ENCODE measurements at regions not wholly inside any gene's neighbourhood (a gene's known extent, or its start where the extent isn't known, plus 50 kb on each side); places are given as distances from the start of the nearest gene placed in this dataset.

- no peak for DNase-seq
Observed at GRCh38 chr16:49022351-49022963, 259.2 kb downstream of the CBLN1 start.

DNA sequence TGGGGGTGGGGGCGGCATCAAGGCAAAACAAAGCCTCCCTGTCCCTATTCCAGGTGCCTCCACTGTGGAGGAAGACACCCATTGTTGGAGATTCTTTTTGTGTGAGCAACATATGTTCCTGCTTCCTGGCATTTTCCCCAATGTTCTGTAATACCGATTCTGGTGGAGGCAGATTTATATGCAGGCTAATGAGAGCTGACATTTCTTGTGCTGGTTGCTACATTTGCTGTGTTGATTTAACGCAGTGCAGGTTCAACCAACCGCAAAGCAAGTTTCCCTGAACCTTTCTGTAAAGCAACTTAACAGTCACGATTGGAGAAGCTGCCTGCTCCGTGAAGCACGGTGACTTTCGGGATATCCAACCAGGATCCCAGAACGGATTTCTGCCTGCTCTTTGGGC lies 260.5 kb downstream of the CBLN1 start:
- DNase-seq = no peak

GRCh38 chr16:49020436-49020835 lies 261.2 kb downstream of the CBLN1 start:
- DNase-seq = no peak

DNA sequence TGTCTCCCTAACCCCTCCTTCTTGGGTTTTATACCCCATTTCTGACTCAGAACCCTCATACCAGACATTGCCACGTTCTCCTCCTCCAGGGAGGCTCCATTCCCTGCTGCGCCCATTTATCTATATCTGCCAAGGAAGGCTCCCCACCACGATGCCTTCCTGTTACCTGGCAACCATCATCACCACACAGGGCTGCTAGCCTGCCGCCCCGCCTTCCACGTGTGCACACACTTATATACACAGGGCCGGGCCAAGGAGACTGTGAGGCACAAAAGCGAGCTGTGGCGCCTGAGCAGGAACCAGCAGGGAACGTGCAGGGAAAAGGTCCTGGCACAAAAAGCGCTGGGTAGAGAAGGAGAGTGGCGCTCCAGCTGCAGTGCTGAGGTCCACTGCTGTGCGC lies 261.8 kb downstream of the CBLN1 start:
- DNase-seq = no peak

GRCh38 chr16:49019081-49019633 lies 262.5 kb downstream of the CBLN1 start:
- no peak for DNase-seq

DNA sequence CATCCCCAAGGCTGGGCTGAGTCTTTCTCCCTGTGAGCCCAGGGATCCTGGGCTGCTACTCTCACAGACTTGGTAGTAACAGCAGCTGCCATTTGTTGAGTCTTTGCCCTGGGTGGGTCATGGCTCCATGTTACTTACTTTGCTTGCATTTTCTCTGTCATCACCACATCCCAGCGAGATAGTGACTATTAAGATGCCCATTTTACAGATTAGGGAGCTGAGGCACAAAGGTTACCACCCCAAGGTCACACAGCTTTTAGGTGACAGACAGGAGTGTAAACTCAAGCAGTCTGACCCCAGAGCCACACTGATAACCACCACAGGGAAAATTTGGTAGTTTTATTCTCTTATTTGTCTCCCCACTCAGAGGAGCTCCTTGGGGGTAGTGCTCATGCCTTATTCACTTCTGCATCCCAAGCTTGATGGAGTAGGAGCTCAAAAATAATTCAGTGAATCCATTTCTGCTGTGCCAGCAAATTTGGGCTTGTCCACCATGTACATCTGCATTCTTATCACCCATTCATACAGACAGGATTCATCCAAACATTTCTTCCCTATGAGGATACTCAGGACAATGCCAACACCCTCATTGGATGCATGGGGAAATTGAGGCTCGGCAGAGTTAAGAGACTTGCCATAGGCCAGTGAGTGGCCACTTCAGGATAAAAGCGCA lies 263.2 kb downstream of the CBLN1 start:
- DNase-seq = no peak

- DNase-seq = no peak
Observed at GRCh38 chr16:49017501-49017900, 264.1 kb downstream of the CBLN1 start.

GRCh38 chr16:49016461-49016860 lies 265.2 kb downstream of the CBLN1 start:
- no peak for DNase-seq

GRCh38 chr16:49015225-49015592 lies 266.4 kb downstream of the CBLN1 start:
- DNase-seq = no peak

DNA sequence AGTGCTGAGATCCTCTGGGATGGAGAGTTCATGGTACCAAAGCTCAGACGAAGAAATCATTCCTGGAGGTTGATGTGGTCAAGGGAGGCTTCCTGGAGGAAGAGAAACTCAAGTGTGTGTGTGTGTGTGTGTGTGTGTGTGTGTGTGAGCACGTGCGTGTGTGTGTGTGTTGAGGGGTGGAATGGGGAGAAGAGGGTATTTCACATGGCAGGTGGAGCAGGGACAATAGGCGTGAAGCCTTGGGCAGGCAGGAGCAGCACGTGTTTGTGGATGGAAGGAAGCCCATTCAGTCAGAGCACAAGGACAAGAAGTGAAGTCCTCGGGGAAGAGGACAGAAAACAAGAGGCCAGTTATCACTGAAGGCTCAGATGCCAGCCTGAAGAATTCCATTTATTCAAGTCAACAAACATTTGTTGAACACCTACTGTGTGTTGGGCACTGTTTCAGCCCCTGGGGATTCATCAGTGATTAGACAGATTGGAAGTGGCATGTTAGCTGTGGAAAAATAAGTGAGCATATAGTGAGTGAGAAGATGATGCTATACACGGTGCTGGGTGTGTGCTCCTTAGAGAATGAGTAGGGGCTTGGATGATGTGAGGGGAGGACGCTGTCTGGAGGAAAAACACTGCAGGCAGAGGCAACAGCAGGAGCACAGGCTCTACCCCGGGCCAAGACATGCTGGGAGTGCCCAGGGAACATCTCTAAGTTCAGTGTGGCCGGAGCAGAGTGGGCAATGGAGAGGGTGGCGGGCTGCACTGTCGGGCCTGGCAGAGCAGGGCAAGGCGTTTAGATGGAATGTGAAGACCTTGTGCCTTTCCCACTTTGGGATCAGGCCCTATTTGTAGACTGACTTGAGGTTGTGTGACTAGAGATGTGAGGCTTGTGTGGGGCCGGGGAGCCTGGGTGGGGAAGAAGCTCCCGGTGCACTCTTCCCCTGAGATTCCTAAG lies 267.1 kb downstream of the CBLN1 start:
- DNase-seq = no peak

- DNase-seq = no peak
Observed at GRCh38 chr16:49013727-49014080, 267.9 kb downstream of the CBLN1 start.

- no peak for DNase-seq
Observed at GRCh38 chr16:49012961-49013726, 268.5 kb downstream of the CBLN1 start.

GRCh38 chr16:49011901-49012300 lies 269.7 kb downstream of the CBLN1 start:
- no peak for DNase-seq

GRCh38 chr16:49010879-49011278 lies 270.8 kb downstream of the CBLN1 start:
- no peak for DNase-seq

DNA sequence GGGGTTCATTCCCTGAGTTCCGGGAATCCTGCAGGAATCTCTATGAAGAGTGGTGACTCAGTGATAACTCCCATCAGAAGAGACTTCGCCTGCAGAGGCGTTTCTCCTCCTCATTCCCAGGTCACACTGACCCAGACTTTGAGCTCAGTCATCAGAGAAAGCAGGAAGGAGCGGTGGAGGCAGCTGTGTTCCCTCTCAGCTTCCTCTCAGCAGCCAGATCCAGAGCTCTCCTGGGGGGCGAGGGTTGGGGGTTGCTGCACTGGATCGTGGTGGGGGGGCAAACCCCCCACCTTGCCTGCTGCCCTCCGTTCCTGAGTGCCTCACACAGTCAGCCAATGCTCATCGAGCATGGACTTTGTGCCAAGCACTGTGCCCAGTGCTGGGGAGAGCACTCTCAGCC lies 271.2 kb downstream of the CBLN1 start:
- DNase-seq = no peak

DNA sequence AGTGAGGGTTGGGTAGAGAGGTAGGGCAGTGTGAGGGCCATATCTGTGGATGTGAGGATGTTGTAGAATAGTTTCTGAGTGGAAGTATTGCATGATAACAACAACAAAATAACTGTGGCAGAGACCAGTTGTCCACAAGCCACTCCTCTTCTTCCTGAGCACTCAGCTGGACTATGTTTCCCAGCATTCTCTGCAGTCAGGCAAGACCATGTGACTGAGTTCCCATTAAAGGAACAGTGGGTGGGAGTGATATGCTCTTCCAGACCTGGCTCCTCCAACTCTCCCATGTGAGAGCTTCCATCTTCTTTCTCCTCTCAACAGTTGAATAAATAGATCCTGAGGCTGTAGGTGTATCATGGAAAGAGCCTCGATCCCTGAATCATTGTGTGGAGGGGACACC lies 272.4 kb downstream of the CBLN1 start:
- no peak for DNase-seq

GRCh38 chr16:49003992-49004391 lies 277.6 kb downstream of the CBLN1 start:
- DNase-seq = no peak

DNA sequence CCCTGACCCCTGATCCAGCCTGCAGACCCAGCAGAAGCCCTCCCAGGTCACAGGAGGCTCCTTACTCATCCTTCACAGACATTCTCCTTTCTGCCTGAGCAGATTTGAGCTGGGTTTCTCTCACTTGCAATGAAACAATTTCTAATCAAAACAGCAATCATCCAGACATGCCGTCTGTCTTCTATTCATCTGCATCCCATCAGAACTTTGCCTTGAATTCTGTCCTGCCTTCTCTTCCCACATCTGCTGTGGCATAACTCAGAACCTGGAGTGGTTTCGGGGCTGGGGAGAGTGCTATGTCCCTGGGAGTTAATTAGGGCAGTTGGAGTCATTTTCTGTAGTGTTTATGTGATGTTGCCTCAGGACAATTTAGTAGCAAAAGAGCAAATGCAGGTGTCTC lies 278.6 kb downstream of the CBLN1 start:
- DNase-seq = no peak

DNA sequence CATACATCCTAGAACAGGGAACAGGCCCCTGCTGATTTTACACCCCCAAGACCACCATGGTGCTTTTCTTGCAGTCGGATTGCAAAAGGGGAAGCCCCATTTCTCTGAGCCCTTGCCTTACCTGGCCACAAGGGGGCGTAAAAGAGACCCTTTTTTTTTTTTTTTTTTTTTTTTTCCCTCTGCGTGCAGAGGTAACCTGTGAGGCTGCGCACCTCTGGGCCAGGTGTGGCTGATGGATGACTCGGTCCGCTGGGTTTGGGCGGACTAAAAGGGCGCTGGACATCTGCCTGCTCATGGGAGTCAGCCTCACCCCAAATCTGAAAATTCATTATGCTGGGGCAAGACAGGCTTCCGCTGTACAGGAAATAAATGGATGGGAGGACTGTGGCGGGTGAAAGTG lies 281.0 kb downstream of the CBLN1 start:
- DNase-seq = no peak

- DNase-seq = no peak
Observed at GRCh38 chr16:48999508-48999907, 282.1 kb downstream of the CBLN1 start.

DNA sequence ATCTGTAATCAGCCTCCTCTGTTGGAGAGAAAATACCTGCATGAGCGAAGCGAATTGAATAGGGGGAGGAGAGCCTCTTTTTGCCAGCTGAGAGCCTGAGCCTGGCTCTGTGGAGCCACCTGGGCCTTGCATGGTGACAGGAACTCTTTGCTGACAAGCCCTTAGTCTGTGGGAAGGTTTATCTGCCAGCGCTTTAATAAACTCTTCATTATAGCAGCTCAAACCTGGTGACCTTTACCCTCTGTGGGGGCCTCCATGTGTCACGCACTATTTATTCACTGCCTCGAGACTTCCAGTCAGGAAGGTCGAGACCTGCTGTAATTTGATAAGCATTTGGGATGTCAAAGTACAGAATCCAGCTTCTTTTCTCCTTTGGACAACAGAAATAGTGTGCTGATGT lies 282.6 kb downstream of the CBLN1 start:
- DNase-seq = no peak

DNA sequence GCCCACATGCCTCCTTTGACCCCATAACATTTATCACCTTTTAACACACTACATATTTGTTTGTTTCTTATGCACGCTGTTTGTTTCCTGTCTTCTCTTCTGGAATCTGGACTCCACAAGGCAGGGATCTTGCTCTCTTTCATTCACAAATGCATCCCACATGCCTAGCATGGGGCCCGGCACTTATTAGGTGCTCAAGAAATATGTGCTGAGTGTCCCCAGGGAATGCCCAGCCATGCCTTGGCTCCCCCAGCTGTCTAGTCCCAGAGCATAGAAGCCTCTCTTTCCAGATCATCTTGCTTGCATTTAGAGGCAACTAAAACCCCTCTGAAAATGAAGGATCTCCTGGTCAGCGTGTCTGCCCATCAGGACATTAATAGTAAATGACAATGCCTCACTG lies 283.7 kb downstream of the CBLN1 start:
- DNase-seq = no peak

GRCh38 chr16:48997081-48997615 lies 284.5 kb downstream of the CBLN1 start:
- DNase-seq = no peak

All from NCI-H226 (cell line).